GM12878 (cell line): ENCODE measurements at regions not wholly inside any gene's neighbourhood (a gene's known extent, or its start where the extent isn't known, plus 50 kb on each side); places are given as distances from the start of the nearest gene placed in this dataset.

Source experiments
- ATF7 ChIP-seq: fragments of 450-650 bp; IDR thresholded peaks from 2 replicates; pipeline ENCODE4 v1.6.1; 2016; ENCODE audit warnings: low read depth, mild to moderate bottlenecking
- CREM ChIP-seq: IDR thresholded peaks from 2 replicates; pipeline ENCODE4 v1.6.1; 2014; ENCODE audit warnings: antibody characterized with exemption, low read depth
- HDAC2 ChIP-seq: fragments of 200-600 bp; sonication (generic); IDR thresholded peaks from 2 replicates; pipeline ENCODE4 v1.6.1; 2017
- IRF4 ChIP-seq: IDR thresholded peaks from 2 replicates; pipeline ENCODE4 v1.6.1; 2011; ENCODE audit warnings: low read depth, low read length
- KDM1A ChIP-seq: fragments of 200-600 bp; sonication (generic); IDR thresholded peaks from 2 replicates; pipeline ENCODE4 v1.6.1; 2016; ENCODE audit warnings: borderline replicate concordance
- MEF2A ChIP-seq: IDR thresholded peaks from 2 replicates; pipeline ENCODE4 v1.6.1; 2011; ENCODE audit warnings: low read depth, mild to moderate bottlenecking, low read length, moderate library complexity; ENCODE audit not compliant: insufficient read depth
- NBN ChIP-seq: fragments of 450-650 bp; IDR thresholded peaks from 2 replicates; pipeline ENCODE4 v1.6.1; 2016
- PAX5 ChIP-seq: IDR thresholded peaks from 2 replicates; pipeline ENCODE4 v1.6.1; 2011; ENCODE audit warnings: low read depth, low read length, borderline replicate concordance
- PAX8 ChIP-seq: fragments of 450-650 bp; IDR thresholded peaks from 2 replicates; pipeline ENCODE4 v1.6.1; 2017; ENCODE audit warnings: mild to moderate bottlenecking, moderate library complexity
- POLR2A ChIP-seq: IDR thresholded peaks from 2 replicates; pipeline ENCODE4 v1.6.1; 2011; ENCODE audit warnings: low read depth, mild to moderate bottlenecking, low read length
- SREBF1 ChIP-seq: IDR thresholded peaks from 2 replicates; pipeline ENCODE4 v1.6.1; 2012; ENCODE audit warnings: mild to moderate bottlenecking, low read length
- SUPT20H ChIP-seq: IDR thresholded peaks from 2 replicates; pipeline ENCODE4 v1.6.1; 2011; ENCODE audit warnings: low read depth, mild to moderate bottlenecking, low read length, moderate library complexity, borderline replicate concordance; ENCODE audit not compliant: control insufficient read depth
- TCF7 ChIP-seq: IDR thresholded peaks from 2 replicates; pipeline ENCODE4 v1.6.1; 2014; ENCODE audit warnings: antibody characterized with exemption, borderline replicate concordance
- YBX1 ChIP-seq: fragments of 450-650 bp; IDR thresholded peaks from 2 replicates; pipeline ENCODE4 v1.6.1; 2016; ENCODE audit warnings: antibody characterized with exemption
- TF ChIP-seq, protein P1 (sequence below): fragments of 450-650 bp; IDR thresholded peaks from 2 replicates; pipeline ENCODE4 v1.6.1; 2017; ENCODE audit warnings: mild to moderate bottlenecking, low read depth, inconsistent platforms; ENCODE audit not compliant: poor library complexity, severe bottlenecking
- TF ChIP-seq, protein P2 (sequence below): fragments of 450-650 bp; IDR thresholded peaks from 2 replicates; pipeline ENCODE4 v1.6.1; 2018; ENCODE audit warnings: borderline replicate concordance, mild to moderate bottlenecking; ENCODE audit not compliant: partially characterized antibody
- TF ChIP-seq, protein P3 (sequence below): IDR thresholded peaks from 2 replicates; pipeline ENCODE4 v1.6.1; 2012; ENCODE audit warnings: low read depth, low read length, improper control_type of control experiment
- TF ChIP-seq, protein P4 (sequence below): fragments of 150-350 bp; IDR thresholded peaks from 2 replicates; pipeline ENCODE4 v1.6.1; 2016; ENCODE audit warnings: low read depth, low read length
- TF ChIP-seq, protein P5 (sequence below): fragments of 450-650 bp; formaldehyde crosslinking; IDR thresholded peaks from 2 replicates; pipeline ENCODE4 v1.4.0; 2020; ENCODE audit warnings: mild to moderate bottlenecking, moderate library complexity

DNA sequence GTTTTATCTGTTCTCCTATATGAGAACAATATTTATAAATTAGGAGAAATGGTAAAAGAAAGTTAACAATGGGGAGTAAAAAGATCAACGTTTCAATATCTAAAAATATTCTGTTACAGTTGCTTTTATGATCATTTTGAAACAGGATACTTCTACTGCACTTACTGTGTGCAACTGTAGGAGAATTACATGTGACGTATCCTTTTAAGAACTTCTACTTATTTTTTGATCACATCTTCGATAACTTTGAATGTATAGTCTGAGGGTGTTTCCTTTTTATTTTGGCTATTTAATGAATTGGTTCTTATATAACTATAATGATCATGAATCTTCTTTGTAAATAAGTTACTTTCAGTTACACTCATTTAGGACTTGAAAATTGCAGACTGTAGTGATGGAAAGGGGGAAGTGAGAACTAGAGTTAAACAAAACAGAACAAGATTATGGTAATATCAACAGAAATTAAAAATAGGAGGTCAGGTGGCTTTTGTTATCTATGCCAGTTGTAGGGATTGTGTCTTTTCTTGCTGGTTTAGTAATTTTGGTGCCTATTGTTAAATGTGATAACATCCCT is 109.9 kb downstream of the MSTN start (continued):
- TF ChIP-seq HDAC2 (no peak), NBN (peak; percentile 52; the same call in 1 of the 2 replicates), CREM (peak; percentile 72), ATF7 (peak; percentile 84), MEF2A (peak; percentile 75), PAX5 (no peak), YBX1 (no peak), PAX8 (no peak), TCF7 (no peak), SREBF1 (no peak), SUPT20H (no peak), IRF4 (peak; percentile 81), POLR2A (no peak), KDM1A (no peak)
- TF ChIP-seq, protein P1, sequence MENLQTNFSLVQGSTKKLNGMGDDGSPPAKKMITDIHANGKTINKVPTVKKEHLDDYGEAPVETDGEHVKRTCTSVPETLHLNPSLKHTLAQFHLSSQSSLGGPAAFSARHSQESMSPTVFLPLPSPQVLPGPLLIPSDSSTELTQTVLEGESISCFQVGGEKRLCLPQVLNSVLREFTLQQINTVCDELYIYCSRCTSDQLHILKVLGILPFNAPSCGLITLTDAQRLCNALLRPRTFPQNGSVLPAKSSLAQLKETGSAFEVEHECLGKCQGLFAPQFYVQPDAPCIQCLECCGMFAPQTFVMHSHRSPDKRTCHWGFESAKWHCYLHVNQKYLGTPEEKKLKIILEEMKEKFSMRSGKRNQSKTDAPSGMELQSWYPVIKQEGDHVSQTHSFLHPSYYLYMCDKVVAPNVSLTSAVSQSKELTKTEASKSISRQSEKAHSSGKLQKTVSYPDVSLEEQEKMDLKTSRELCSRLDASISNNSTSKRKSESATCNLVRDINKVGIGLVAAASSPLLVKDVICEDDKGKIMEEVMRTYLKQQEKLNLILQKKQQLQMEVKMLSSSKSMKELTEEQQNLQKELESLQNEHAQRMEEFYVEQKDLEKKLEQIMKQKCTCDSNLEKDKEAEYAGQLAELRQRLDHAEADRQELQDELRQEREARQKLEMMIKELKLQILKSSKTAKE = peak; percentile 65
- TF ChIP-seq, protein P2, sequence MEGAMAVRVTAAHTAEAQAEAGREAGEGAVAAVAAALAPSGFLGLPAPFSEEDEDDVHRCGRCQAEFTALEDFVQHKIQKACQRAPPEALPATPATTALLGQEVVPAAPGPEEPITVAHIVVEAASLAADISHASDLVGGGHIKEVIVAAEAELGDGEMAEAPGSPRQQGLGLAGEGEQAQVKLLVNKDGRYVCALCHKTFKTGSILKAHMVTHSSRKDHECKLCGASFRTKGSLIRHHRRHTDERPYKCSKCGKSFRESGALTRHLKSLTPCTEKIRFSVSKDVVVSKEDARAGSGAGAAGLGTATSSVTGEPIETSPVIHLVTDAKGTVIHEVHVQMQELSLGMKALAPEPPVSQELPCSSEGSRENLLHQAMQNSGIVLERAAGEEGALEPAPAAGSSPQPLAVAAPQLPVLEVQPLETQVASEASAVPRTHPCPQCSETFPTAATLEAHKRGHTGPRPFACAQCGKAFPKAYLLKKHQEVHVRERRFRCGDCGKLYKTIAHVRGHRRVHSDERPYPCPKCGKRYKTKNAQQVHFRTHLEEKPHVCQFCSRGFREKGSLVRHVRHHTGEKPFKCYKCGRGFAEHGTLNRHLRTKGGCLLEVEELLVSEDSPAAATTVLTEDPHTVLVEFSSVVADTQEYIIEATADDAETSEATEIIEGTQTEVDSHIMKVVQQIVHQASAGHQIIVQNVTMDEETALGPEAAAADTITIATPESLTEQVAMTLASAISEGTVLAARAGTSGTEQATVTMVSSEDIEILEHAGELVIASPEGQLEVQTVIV = no peak
- TF ChIP-seq, protein P3, sequence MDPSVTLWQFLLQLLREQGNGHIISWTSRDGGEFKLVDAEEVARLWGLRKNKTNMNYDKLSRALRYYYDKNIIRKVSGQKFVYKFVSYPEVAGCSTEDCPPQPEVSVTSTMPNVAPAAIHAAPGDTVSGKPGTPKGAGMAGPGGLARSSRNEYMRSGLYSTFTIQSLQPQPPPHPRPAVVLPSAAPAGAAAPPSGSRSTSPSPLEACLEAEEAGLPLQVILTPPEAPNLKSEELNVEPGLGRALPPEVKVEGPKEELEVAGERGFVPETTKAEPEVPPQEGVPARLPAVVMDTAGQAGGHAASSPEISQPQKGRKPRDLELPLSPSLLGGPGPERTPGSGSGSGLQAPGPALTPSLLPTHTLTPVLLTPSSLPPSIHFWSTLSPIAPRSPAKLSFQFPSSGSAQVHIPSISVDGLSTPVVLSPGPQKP = no peak
- TF ChIP-seq, protein P4, sequence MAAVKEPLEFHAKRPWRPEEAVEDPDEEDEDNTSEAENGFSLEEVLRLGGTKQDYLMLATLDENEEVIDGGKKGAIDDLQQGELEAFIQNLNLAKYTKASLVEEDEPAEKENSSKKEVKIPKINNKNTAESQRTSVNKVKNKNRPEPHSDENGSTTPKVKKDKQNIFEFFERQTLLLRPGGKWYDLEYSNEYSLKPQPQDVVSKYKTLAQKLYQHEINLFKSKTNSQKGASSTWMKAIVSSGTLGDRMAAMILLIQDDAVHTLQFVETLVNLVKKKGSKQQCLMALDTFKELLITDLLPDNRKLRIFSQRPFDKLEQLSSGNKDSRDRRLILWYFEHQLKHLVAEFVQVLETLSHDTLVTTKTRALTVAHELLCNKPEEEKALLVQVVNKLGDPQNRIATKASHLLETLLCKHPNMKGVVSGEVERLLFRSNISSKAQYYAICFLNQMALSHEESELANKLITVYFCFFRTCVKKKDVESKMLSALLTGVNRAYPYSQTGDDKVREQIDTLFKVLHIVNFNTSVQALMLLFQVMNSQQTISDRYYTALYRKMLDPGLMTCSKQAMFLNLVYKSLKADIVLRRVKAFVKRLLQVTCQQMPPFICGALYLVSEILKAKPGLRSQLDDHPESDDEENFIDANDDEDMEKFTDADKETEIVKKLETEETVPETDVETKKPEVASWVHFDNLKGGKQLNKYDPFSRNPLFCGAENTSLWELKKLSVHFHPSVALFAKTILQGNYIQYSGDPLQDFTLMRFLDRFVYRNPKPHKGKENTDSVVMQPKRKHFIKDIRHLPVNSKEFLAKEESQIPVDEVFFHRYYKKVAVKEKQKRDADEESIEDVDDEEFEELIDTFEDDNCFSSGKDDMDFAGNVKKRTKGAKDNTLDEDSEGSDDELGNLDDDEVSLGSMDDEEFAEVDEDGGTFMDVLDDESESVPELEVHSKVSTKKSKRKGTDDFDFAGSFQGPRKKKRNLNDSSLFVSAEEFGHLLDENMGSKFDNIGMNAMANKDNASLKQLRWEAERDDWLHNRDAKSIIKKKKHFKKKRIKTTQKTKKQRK = no peak
- TF ChIP-seq, protein P5, sequence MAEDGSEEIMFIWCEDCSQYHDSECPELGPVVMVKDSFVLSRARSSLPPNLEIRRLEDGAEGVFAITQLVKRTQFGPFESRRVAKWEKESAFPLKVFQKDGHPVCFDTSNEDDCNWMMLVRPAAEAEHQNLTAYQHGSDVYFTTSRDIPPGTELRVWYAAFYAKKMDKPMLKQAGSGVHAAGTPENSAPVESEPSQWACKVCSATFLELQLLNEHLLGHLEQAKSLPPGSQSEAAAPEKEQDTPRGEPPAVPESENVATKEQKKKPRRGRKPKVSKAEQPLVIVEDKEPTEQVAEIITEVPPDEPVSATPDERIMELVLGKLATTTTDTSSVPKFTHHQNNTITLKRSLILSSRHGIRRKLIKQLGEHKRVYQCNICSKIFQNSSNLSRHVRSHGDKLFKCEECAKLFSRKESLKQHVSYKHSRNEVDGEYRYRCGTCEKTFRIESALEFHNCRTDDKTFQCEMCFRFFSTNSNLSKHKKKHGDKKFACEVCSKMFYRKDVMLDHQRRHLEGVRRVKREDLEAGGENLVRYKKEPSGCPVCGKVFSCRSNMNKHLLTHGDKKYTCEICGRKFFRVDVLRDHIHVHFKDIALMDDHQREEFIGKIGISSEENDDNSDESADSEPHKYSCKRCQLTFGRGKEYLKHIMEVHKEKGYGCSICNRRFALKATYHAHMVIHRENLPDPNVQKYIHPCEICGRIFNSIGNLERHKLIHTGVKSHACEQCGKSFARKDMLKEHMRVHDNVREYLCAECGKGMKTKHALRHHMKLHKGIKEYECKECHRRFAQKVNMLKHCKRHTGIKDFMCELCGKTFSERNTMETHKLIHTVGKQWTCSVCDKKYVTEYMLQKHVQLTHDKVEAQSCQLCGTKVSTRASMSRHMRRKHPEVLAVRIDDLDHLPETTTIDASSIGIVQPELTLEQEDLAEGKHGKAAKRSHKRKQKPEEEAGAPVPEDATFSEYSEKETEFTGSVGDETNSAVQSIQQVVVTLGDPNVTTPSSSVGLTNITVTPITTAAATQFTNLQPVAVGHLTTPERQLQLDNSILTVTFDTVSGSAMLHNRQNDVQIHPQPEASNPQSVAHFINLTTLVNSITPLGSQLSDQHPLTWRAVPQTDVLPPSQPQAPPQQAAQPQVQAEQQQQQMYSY (CRISPR knock-in tag) = no peak
